GM18520 (cell line): ENCODE measurements at regions not wholly inside any gene's neighbourhood (a gene's known extent, or its start where the extent isn't known, plus 50 kb on each side); places are given as distances from the start of the nearest gene placed in this dataset.
"Not testable (repeated sequence)": the region's sequence is repeated elsewhere in the genome, so short reads cannot be mapped to it uniquely, and the experiment has no call there.

Experiments used
- ATAC-seq: cut with Tn5 transposase; IDR thresholded peaks from one replicate; pipeline ENCODE4 v1.9.1; 2021; ENCODE audit not compliant: unreplicated experiment

DNA sequence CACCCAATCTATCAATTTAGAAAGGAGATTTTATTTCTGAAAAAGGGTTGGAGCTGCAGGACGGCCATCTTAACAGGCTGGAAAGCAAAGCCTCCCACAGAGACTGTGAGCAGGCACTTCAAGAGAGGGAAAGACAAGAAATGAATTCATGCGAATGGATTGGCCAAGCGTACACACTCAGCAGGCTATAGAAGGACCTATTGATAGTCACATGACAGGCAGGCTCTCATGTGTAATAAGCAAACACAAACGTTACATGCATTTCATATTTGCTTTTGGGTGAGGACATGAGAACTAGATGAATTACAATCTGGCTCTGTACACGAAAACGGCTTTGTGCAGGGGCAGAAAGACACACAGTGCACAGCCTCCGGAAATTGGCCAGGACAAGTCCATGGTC lies 83.9 kb upstream of the GOLGA6L6 start:
- ATAC-seq = not testable (repeated sequence)

DNA sequence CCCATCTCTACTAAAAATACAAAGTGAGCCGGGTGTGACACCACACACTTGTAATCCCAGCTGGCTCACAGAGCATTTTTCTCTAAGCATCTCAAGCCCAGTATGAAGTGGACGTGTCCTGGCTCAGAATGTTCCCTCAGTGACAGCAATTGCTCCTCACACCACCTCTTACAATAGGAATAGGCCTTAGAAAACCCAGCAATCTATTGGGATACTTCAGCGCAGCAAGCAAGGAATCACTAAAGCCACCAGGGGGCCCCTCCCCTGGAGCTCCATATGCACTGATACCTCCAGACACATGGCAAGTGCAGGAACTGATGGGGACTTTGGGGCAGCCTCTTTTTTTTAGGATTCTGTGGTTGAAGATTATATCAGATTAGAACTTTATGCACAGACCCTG lies 82.5 kb upstream of the GOLGA6L6 start:
- ATAC-seq = not testable (repeated sequence)

DNA sequence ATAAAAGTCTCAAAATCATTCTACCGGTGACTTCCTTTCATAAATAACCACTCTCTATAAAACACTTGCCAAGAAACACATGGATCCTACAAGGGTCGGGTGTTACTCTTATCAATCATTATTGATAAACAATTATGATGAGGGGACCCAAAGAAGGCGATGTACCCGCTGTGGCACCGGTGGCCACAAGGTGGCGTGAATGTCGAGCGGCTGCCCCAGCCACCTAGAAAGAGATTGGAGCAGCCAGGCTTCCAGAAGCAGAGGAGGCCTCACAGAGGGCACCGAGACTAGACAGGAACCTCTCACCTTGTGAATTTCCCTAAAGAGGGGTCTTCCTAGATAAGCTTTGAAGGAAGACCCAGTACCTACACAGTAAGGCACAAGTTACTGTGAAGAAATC lies 80.5 kb upstream of the GOLGA6L6 start:
- ATAC-seq = not testable (repeated sequence)

DNA sequence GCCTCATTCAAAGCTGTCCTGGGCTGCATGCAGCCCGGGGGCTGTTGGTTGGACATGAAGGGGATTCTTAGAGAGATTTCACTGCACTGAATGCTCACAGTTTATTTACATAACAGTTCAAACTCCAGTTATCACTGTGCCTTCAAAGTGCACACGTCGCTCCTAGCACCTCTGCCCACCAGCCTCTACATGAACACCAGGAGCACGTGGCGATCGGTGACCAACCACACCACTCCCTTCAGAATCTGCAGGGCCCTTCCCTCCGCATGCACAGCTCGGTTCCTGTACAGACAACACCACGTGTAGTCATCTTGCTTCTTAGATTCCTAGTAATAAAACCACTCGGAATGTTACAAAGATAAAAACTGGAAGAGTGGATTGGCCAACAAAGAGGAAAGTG lies 72.9 kb upstream of the GOLGA6L6 start:
- ATAC-seq = not testable (repeated sequence)

DNA sequence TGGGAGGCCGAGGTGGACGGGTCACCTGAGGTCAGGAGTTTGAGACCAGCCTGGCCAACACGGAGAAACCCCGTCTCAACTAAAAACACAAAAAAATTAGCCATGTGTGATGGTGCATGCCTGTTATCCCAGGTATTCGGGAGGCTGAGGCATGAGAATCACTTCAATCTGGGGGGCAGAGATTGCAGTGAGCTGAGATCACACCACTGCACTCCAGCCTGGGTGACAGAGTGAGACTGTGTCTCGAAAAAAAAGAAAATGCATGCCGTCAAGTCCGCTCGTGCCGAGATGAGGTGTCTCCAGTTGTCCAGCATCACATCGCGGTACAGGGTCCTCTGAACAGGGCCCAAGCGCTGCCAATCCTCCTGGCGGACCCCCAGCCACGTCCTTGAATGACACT lies 71.2 kb upstream of the GOLGA6L6 start:
- not testable (repeated sequence) for ATAC-seq

DNA sequence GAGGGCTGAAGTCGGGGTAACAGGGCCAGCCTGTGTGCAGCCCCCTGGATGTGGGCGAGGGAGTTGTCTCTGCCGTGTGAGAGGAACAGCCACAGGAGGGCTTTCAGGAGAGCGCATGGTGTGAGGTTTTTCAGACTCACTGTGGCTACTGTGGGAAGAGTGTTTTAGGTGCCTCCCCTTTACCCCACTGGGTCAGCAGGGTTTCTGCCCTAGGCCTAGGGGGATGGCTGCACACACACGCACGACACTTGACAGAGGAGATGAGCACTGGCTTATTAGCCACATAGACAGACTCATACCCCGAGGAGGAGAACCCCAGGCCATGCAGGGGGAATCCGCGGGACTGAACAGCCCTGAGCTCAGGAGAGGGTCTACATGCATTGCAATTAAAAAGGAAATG lies 70.8 kb upstream of the GOLGA6L6 start:
- ATAC-seq = not testable (repeated sequence)

DNA sequence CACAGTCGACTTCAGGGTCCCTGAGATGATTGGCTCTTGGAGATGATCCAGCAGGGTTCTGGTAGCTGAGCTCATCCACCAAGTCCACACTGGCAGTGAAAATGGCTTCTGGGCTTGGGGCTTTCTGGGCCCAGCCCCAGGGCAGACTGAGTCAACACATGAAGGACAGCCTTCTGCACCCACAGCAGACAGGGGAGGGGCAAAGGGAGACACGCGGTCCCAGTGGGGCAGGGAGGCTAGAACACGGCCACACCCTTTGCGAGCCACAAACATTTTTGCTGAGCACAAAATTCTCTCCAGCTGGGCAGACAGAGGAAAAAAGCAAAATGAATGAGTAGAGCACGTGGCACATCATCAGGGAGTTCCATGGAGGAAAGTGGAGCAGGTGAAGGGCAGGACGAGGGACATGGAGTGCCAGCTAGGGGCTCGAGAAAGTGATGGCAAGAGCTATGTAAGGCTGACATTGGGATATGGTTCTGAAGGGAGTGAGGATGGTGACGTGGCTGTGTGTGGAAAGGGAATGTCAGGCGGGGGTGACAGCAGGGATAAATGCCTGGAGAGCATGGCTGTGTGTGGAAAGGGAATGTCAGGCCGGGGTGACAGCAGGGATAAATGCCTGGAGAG lies 70.2 kb upstream of the GOLGA6L6 start:
- ATAC-seq = not testable (repeated sequence)

DNA sequence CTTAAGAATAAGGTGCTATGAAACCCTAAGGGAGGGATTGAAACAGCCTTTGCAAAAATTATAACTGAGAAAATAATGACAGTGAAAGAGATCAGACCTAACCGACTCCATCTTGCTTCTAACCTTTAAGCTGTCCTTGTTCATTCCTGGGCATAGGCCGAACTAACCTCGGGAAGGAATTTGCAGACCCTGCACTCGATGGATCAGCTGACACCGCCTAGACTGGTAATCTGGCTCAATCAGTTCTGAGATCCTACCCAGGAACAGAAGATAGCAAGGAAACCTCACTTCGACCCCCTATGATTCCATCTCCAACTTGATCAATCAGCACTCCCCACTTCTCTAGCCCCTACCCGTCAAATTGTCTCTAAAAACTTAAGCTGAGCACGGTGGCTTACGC lies 66.6 kb upstream of the GOLGA6L6 start:
- ATAC-seq = not testable (repeated sequence)

DNA sequence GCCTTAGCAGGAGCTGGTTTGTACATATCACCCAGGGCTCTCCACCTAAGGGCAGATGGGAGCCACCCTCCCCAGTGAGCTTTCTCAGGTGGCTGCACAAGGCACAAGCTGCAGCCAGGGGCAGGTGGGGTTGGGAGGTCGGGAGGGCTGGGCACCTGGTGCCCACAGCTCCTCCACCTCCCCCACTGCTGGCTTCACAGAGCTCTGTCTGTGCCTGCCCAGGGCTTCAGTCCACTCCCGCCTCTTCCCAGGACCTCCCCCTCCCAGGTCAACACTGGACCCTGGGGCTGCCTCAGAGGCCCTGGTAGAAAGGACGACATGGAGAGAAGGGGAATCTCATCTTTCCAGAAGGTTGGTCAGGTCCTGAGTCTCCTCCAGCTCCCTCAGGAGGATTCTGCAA lies 55.6 kb upstream of the GOLGA6L6 start:
- ATAC-seq = not testable (repeated sequence)

DNA sequence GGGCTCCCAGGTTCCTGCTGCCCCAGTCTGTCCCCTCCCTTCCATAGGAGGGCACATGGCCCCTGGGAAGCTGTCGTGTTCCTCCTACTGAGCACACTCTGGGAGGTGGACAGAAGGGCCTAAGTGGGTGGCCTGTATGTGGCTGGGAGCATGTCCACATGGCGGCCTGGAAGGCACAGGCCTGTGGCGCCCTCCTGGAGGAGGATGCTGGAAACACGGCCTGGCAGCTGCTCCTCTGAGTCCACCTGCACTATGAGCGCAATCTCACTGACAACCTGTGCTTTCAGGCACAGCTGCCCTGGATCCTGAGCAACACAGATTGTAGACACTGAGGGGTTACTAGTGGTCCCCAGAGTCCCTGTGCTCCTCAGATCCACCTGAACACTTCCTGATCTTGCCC lies 52.6 kb upstream of the GOLGA6L6 start:
- ATAC-seq = not testable (repeated sequence)

DNA sequence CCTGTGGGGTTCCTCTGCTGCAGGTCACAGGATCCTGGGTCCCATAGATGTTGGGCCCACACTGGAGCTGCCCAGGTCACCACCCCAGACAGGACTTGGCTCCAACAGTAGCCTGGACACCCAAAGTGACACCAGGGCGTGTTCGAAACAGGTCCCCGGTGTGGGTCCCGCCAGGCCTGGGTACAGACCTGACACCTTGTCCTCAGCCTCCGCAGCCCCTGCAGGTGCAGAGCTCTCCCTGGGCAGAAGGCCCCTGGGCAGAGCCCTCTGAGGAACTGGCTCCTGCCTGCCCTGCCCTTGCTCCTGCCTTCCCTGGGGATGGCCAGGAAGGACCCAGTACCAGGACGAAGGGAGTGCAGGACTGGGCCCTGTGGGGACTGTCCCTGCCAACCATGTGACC lies 50.3 kb upstream of the GOLGA6L6 start:
- not testable (repeated sequence) for ATAC-seq
